GM12878 (cell line): ENCODE measurements at regions not wholly inside any gene's neighbourhood (a gene's known extent, or its start where the extent isn't known, plus 50 kb on each side); places are given as distances from the start of the nearest gene placed in this dataset.

Experiments
- ATAC-seq: fragments of 200-7000 bp; cut with Tn5 transposase; 3 replicates; pipeline ENCODE4 v1.9.1; 2020; ENCODE audit warnings: mild to moderate bottlenecking, moderate library complexity
- BruUV-seq: library from RNA; stranded (reverse); fragments of 400-500 nt; replicated peaks from 2 replicates; lab custom pipeline; 2021; lab: Mats Ljungman, UMichigan
- CTCF ChIA-PET: fragments of 300-600 bp; sonication (Branson Sonifier 250); formaldehyde crosslinking; extraction: SDS; loops from one replicate; lab custom pipeline; 2021; ENCODE audit warnings: inconsistent platforms; lab: Yijun Ruan, JAX
- POLR2A ChIA-PET: fragments of 350-600 bp; formaldehyde crosslinking; extraction: SDS; loops from one replicate; lab custom pipeline; 2021; ENCODE audit warnings: inconsistent platforms; lab: Charles Lee
- RAD21 ChIA-PET: fragments of 300-600 bp; sonication (Branson Sonifier 250); formaldehyde crosslinking; loops from one replicate; lab custom pipeline; 2023; ENCODE audit warnings: antibody characterized with exemption; ENCODE audit not compliant: unreplicated experiment; lab: Charles Lee
- SMC1A ChIA-PET: fragments of 300-600 bp; sonication (Branson Sonifier 250); formaldehyde crosslinking; loops from one replicate; lab custom pipeline; 2023; ENCODE audit not compliant: unreplicated experiment, uncharacterized antibody; lab: Charles Lee
- DNase-seq: peaks from one replicate; pipeline ENCODE4 v3.0.0-alpha.2; 2011; ENCODE audit warnings: low read depth, low spot score
- FAIRE-seq: peaks from 3 replicates; lab custom pipeline; 2011; peaks lifted over from hg19 to GRCh38; lab: Jason Lieb, UNC
- H2AFZ ChIP-seq: 2 replicates; pipeline ENCODE4 v1.6.0; 2011; ENCODE audit warnings: low read depth, low read length, control low read depth; ENCODE audit not compliant: control insufficient read depth
- H3K27ac ChIP-seq: 2 replicates; pipeline ENCODE4 v1.5.1; 2011; ENCODE audit warnings: control low read depth; ENCODE audit not compliant: control insufficient read depth, insufficient read depth
- H3K27me3 ChIP-seq, 2 experiments: replicated peaks in 1 of 2; 2 replicates each; pipeline versions ENCODE4 v1.6.0 to v1.6.1; 2011; ENCODE audit warnings: low read length in 1 of 2; ENCODE audit not compliant: control insufficient read depth in 2 of 2, insufficient read depth in 2 of 2
- H3K36me3 ChIP-seq, 2 experiments: 2 replicates each; pipeline ENCODE4 v1.5.1; 2011; ENCODE audit warnings: low read length in 1 of 2; ENCODE audit not compliant: control insufficient read depth in 2 of 2, insufficient read depth in 2 of 2
- H3K4me1 ChIP-seq: 2 replicates; pipeline ENCODE4 v1.6.1; 2011; ENCODE audit warnings: mild to moderate bottlenecking, low read length, moderate library complexity, mixed read lengths; ENCODE audit not compliant: control insufficient read depth, insufficient read depth
- H3K4me2 ChIP-seq: 2 replicates; pipeline ENCODE4 v1.6.0; 2011; ENCODE audit warnings: control low read depth; ENCODE audit not compliant: control insufficient read depth, insufficient read depth
- H3K4me3 ChIP-seq: fragments of 200-600 bp; sonication (generic); 2 replicates; pipeline ENCODE4 v1.5.1; 2016
- H3K79me2 ChIP-seq: 2 replicates; pipeline ENCODE4 v1.6.0; 2011; ENCODE audit warnings: low read length; ENCODE audit not compliant: control insufficient read depth, insufficient read depth
- H3K9ac ChIP-seq: 2 replicates; pipeline ENCODE4 v1.8.0; 2011; ENCODE audit warnings: low read length, control low read depth, mixed read lengths; ENCODE audit not compliant: control insufficient read depth, insufficient read depth
- H3K9me3 ChIP-seq: replicated peaks from 3 replicates; pipeline ENCODE4 v1.5.1; 2011; ENCODE audit warnings: mild to moderate bottlenecking, low read length; ENCODE audit not compliant: control insufficient read depth, insufficient read depth
- H4K20me1 ChIP-seq: 2 replicates; pipeline ENCODE4 v1.6.0; 2011; ENCODE audit not compliant: control insufficient read depth, insufficient read depth
- RAD51 ChIP-seq: fragments of 450-650 bp; IDR thresholded peaks from 2 replicates; pipeline ENCODE4 v1.6.1; 2016; ENCODE audit warnings: moderate library complexity, mild to moderate bottlenecking, inconsistent platforms
- RB1 ChIP-seq: fragments of 450-650 bp; formaldehyde crosslinking; IDR thresholded peaks from 2 replicates; pipeline ENCODE4 v1.6.1; 2017; ENCODE audit warnings: mild to moderate bottlenecking, borderline replicate concordance
- SIX5 ChIP-seq: IDR thresholded peaks from 2 replicates; pipeline ENCODE4 v1.6.1; 2011; ENCODE audit warnings: mild to moderate bottlenecking, low read depth, low read length, moderate library complexity; ENCODE audit not compliant: severe bottlenecking
- WGBS: methylation state at CpG from one replicate; pipeline ENCODE4 v1.1.6; 2016; ENCODE audit warnings: low lambda C conversion rate; ENCODE audit not compliant: insufficient replicate concordance, insufficient coverage; ENCODE audit errors: missing lambda C conversion rate; 5-methylcytosine and 5-hydroxymethylcytosine counted together
- in situ Hi-C: fragments of 300-500 bp; cut with MboI; formaldehyde crosslinking; loops from 9 replicates; pipeline ENCODE4 v1.14.3; 2018; ENCODE audit warnings: mixed read lengths
- intact Hi-C: fragments of 100-400 bp; cut with micrococcal nuclease; formaldehyde crosslinking; loops from one replicate; pipeline ENCODE4 v1.14.2; 2022; ENCODE audit not compliant: unreplicated experiment
- TF ChIP-seq, protein P1 (sequence below): IDR thresholded peaks from 2 replicates; pipeline ENCODE4 v1.6.1; 2012; ENCODE audit warnings: low read depth, low read length, improper control_type of control experiment
- TF ChIP-seq, protein P2 (sequence below): fragments of 450-650 bp; IDR thresholded peaks from 2 replicates; pipeline ENCODE4 v1.6.1; 2017; ENCODE audit warnings: mild to moderate bottlenecking

DNA sequence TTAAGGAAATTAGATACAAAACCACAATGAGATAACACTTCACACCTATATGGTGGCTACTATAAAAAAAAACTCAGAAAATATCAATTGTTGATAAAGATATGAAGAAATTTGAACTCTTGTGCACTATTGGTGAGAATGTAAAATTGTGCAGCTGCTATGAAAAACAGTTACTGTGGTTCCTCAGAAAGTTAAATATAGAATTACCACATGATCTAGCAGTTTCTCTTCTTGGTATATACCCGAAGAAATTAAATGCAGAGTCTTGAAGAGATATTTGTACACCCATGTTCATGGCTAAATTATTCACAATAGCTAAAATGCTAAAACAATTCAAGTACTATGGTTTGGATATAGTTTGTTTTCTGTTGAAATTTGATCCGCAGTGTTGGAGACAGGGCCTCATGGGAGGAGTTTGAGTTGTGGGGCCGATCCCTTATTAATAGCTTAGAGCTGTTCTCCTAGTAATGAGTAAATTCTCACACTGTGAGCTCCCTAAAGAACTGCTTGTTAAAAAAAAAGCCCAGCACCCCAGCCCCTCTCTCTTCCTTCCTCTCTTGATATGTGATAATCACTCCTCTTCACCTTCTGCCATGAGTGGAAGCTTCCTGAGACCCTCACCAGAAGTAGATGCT, 1412.1 kb downstream of the PLA2G4A start:
- H3K36me3 ChIP-seq, result no peaks in the 10 kb centered on the region
- no peaks in the 10 kb centered on the region for H4K20me1 ChIP-seq
- CTCF ChIA-PET, result interaction anchor here (0.8 to 3.0 kb wide), 3 partner anchors 39 to 313 kb away, joined by 3 to 32 read pairs (median 3); no protein-coding TSS in a partner anchor
- no peak overlapping the region for H3K4me3 ChIP-seq
- no peak overlapping the region for H3K4me2 ChIP-seq
- no peaks in the 10 kb centered on the region for H3K27me3 ChIP-seq
- H3K27ac ChIP-seq, result no peak overlapping the region
- intact Hi-C loops, result loop anchor here (5.0 kb wide), 1 partner anchor 314 kb away; no protein-coding TSS in a partner anchor
- no TSS peak for BruUV-seq
- H3K4me1 ChIP-seq, result no peaks in the 10 kb centered on the region
- WGBS, result 0% methylated on average over 3 of the region's 3 CpGs
- H3K9ac ChIP-seq, result no peak overlapping the region
- POLR2A ChIA-PET, result no interaction called here
- ATAC-seq (peak; percentile 72), FAIRE-seq (no peak), DNase-seq (no peak)
- TF ChIP-seq SIX5 (no peak), RB1 (no peak), RAD51 (peak; percentile 12; the same call in 1 of the 2 replicates)
- TF ChIP-seq, protein P1, sequence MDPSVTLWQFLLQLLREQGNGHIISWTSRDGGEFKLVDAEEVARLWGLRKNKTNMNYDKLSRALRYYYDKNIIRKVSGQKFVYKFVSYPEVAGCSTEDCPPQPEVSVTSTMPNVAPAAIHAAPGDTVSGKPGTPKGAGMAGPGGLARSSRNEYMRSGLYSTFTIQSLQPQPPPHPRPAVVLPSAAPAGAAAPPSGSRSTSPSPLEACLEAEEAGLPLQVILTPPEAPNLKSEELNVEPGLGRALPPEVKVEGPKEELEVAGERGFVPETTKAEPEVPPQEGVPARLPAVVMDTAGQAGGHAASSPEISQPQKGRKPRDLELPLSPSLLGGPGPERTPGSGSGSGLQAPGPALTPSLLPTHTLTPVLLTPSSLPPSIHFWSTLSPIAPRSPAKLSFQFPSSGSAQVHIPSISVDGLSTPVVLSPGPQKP, result no peak
- TF ChIP-seq, protein P2, sequence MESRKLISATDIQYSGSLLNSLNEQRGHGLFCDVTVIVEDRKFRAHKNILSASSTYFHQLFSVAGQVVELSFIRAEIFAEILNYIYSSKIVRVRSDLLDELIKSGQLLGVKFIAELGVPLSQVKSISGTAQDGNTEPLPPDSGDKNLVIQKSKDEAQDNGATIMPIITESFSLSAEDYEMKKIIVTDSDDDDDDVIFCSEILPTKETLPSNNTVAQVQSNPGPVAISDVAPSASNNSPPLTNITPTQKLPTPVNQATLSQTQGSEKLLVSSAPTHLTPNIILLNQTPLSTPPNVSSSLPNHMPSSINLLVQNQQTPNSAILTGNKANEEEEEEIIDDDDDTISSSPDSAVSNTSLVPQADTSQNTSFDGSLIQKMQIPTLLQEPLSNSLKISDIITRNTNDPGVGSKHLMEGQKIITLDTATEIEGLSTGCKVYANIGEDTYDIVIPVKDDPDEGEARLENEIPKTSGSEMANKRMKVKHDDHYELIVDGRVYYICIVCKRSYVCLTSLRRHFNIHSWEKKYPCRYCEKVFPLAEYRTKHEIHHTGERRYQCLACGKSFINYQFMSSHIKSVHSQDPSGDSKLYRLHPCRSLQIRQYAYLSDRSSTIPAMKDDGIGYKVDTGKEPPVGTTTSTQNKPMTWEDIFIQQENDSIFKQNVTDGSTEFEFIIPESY, result no peak
- no peaks in the 10 kb centered on the region for H3K9me3 ChIP-seq
- RAD21 ChIA-PET, result interaction anchor here (1.3 to 1.7 kb wide), 2 partner anchors 311 to 313 kb away, joined by 4 to 5 read pairs; no protein-coding TSS in a partner anchor
- SMC1A ChIA-PET, result interaction anchor here (0.9 to 2.0 kb wide), 2 partner anchors 313 to 347 kb away, joined by 3 to 13 read pairs; no protein-coding TSS in a partner anchor
- in situ Hi-C loops, result no loop called here
- no peaks in the 10 kb centered on the region for H3K79me2 ChIP-seq
- H2AFZ ChIP-seq, result no peak overlapping the region
